Thymus (tissue), 11 donors: ENCODE measurements at regions not wholly inside any gene's neighbourhood (a gene's known extent, or its start where the extent isn't known, plus 50 kb on each side); places are given as distances from the start of the nearest gene placed in this dataset.
A peak's percentile ranks its signal among the peaks of the same experiment; 100 is the strongest.
"Not testable (repeated sequence)": the region's sequence is repeated elsewhere in the genome, so short reads cannot be mapped to it uniquely, and the experiment has no call there.

Source experiments
- DNase-seq, 9 donors: peaks; one replicate each; pipeline ENCODE4 v3.0.0-alpha.2; 2013; ENCODE audit warnings: low spot score in 9 of 9, low read depth in 6 of 9, missing footprints in 1 of 9
- H3K27ac ChIP-seq, 2 donors: one replicate each; pipeline ENCODE4 v1.5.1; 2013; ENCODE audit warnings: control low read depth in 1 of 2, low read depth in 1 of 2, low read length in 1 of 2, mild to moderate bottlenecking in 1 of 2, moderate library complexity in 1 of 2
- H3K27me3 ChIP-seq, 2 donors: one replicate each; pipeline ENCODE4 v1.5.1; 2013; ENCODE audit warnings: low read length in 1 of 2; ENCODE audit not compliant: control insufficient read depth in 2 of 2, insufficient read depth in 1 of 2
- H3K36me3 ChIP-seq, 2 donors: one replicate each; pipeline ENCODE4 v1.5.1; 2013; ENCODE audit warnings: low read length in 1 of 2, mild to moderate bottlenecking in 1 of 2, moderate library complexity in 1 of 2; ENCODE audit not compliant: control insufficient read depth in 2 of 2, insufficient read depth in 2 of 2
- H3K4me1 ChIP-seq, 2 donors: one replicate each; pipeline ENCODE4 v1.5.1; 2013; ENCODE audit warnings: low read length in 2 of 2; ENCODE audit not compliant: control insufficient read depth in 2 of 2, insufficient read depth in 2 of 2
- H3K4me3 ChIP-seq, 2 donors: one replicate each; pipeline ENCODE4 v1.5.1; 2013; ENCODE audit warnings: low read length in 2 of 2, control low read depth in 1 of 2, mild to moderate bottlenecking in 1 of 2
- H3K9me3 ChIP-seq, 2 donors: one replicate each; pipeline ENCODE4 v1.5.1; 2013; ENCODE audit warnings: low read length in 1 of 2, mild to moderate bottlenecking in 1 of 2; ENCODE audit not compliant: control insufficient read depth in 2 of 2, insufficient read depth in 1 of 2
- WGBS: extraction: QIAGEN DNeasy Blood & Tissue Kit; methylation state at CpG from one replicate; pipeline ENCODE4 v1.1.7; 2013; 5-methylcytosine and 5-hydroxymethylcytosine counted together
- donor health status: healthy.

- not testable (repeated sequence) for H3K27ac ChIP-seq, H3K9me3 ChIP-seq, H3K36me3 ChIP-seq, H3K4me3 ChIP-seq, DNase-seq, H3K4me1 ChIP-seq, H3K27me3 ChIP-seq
- 93% methylated on average over 7 of the region's 13 CpGs for WGBS
Measured at GRCh38 chr15:20184879-20185278, 356.7 kb downstream of the GOLGA6L6 start.

- not testable (repeated sequence) for H3K9me3 ChIP-seq, DNase-seq, H3K27ac ChIP-seq, H3K4me1 ChIP-seq, H3K4me3 ChIP-seq, H3K36me3 ChIP-seq, H3K27me3 ChIP-seq
- 78% methylated on average over 32 of the region's 33 CpGs for WGBS
Measured at GRCh38 chr15:20168221-20168620, 373.4 kb downstream of the GOLGA6L6 start.

- DNase-seq, H3K27me3 ChIP-seq, H3K27ac ChIP-seq, H3K36me3 ChIP-seq, H3K4me1 ChIP-seq, H3K9me3 ChIP-seq, H3K4me3 ChIP-seq: not testable (repeated sequence)
- WGBS: 86% methylated on average over 8 of the region's 9 CpGs
Measured at GRCh38 chr15:20153528-20153927, 388.1 kb downstream of the GOLGA6L6 start.

GRCh38 chr15:20148679-20149078 lies 392.9 kb downstream of the GOLGA6L6 start:
- not testable (repeated sequence) for H3K9me3 ChIP-seq, H3K27me3 ChIP-seq, H3K4me3 ChIP-seq, DNase-seq, H3K27ac ChIP-seq, H3K4me1 ChIP-seq, H3K36me3 ChIP-seq
- WGBS: 89% methylated on average over 9 of the region's 14 CpGs

GRCh38 chr15:20148008-20148407 lies 393.6 kb downstream of the GOLGA6L6 start:
- not testable (repeated sequence) for H3K36me3 ChIP-seq, H3K9me3 ChIP-seq, H3K4me3 ChIP-seq, H3K27me3 ChIP-seq, H3K27ac ChIP-seq, H3K4me1 ChIP-seq, DNase-seq
- WGBS: 93% methylated on average over 54 of the region's 73 CpGs

GRCh38 chr15:20144333-20145036 lies 397.1 kb downstream of the GOLGA6L6 start:
- not testable (repeated sequence) for H3K9me3 ChIP-seq, H3K27ac ChIP-seq, H3K4me3 ChIP-seq, H3K4me1 ChIP-seq, H3K36me3 ChIP-seq, DNase-seq, H3K27me3 ChIP-seq
- WGBS: 93% methylated on average over 10 of the region's 14 CpGs

- not testable (repeated sequence) for H3K9me3 ChIP-seq, DNase-seq, H3K4me3 ChIP-seq, H3K27me3 ChIP-seq, H3K36me3 ChIP-seq, H3K27ac ChIP-seq, H3K4me1 ChIP-seq
- 78% methylated on average over 2 of the region's 3 CpGs for WGBS
Measured at GRCh38 chr15:20142906-20143305, 398.7 kb downstream of the GOLGA6L6 start.

GRCh38 chr15:20142410-20142809 lies 399.2 kb downstream of the GOLGA6L6 start:
- H3K27ac ChIP-seq, H3K27me3 ChIP-seq, H3K4me1 ChIP-seq, H3K9me3 ChIP-seq, H3K4me3 ChIP-seq, DNase-seq, H3K36me3 ChIP-seq: not testable (repeated sequence)
- WGBS: 67% methylated on average over 1 of the region's 1 CpG

GRCh38 chr15:20124668-20125067 lies 416.9 kb downstream of the GOLGA6L6 start:
- H3K4me3 ChIP-seq, H3K27ac ChIP-seq: not testable (repeated sequence)
- 62% methylated on average over 2 of the region's 4 CpGs for WGBS

GRCh38 chr15:20106026-20106425 lies 435.6 kb downstream of the GOLGA6L6 start:
- Histone ChIP-seq H3K4me1 (no peaks in the 10 kb centered on the region), H3K27me3 (no peaks in the 10 kb centered on the region), H3K4me3 (no peak overlapping the region), H3K36me3 (no peaks in the 10 kb centered on the region), H3K27ac (no peak overlapping the region), H3K9me3 (peaks cover 8 to 15% of the 10 kb centered on the region in 2 donors)
- DNase-seq: peak in 1 of 9 donors; percentile 0
- 63% methylated on average over 2 of the region's 2 CpGs for WGBS

More at GRCh38 chr15:20124668-20125067, 416.9 kb downstream of the GOLGA6L6 start:
- not testable (repeated sequence) for H3K4me1 ChIP-seq, H3K36me3 ChIP-seq, H3K27me3 ChIP-seq, DNase-seq, H3K9me3 ChIP-seq
